GM21619 (cell line): ENCODE measurements at regions not wholly inside any gene's neighbourhood (a gene's known extent, or its start where the extent isn't known, plus 50 kb on each side); places are given as distances from the start of the nearest gene placed in this dataset.

ENCODE experiments used
- ATAC-seq: cut with Tn5 transposase; IDR thresholded peaks from one replicate; pipeline ENCODE4 v1.9.1; 2021; ENCODE audit not compliant: unreplicated experiment

- no peak for ATAC-seq
Observed at GRCh38 chr4:185921583-185922555, 109.9 kb upstream of the SORBS2 start.

- no peak for ATAC-seq
Observed at GRCh38 chr4:185924458-185925044, 112.6 kb upstream of the SORBS2 start.

DNA sequence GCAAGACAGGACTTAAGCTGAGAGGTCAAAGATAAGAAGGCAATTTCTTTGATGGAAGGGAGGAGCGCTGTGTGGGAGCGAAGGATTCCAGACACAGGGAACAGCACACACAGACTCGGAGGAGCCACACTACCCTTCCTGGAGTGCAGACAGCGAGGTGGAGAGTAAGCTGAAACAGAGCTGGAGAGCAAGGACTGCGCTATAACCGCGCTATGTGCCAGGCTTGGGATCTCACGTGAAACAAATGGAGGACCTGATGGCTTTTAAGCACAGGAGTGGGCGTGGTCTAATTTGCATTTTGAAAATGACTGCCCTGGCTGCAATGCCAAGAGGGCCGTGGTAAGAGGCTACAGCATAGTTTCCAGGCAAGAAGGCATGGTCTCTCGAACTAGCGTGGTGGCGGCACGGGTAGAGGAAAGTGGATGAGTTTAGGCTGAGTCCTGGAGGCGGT, 113.9 kb upstream of the SORBS2 start:
- no peak for ATAC-seq

GRCh38 chr4:185931375-185931774, 119.4 kb upstream of the SORBS2 start:
- no peak for ATAC-seq

DNA sequence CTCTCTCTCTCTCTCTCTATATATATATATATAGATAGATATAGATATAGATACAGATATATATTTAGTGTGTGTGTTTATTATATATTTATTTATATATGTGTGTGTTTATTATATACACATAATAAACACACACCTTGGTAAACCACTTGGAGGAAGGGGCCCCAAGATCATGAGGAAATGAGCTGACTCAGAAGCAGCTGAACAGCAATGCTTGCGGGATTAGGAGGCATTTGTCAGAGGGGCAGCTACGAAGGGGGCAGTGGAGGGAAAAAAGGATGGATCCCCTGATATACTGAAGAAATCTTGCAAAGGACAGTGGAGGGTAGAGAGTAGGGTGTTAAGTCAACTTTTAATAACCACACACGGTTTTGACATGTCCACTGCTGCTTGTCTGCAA, 120.0 kb upstream of the SORBS2 start:
- ATAC-seq = no peak

- ATAC-seq = no peak
Observed at GRCh38 chr4:185932491-185932890, 120.5 kb upstream of the SORBS2 start.

GRCh38 chr4:185933078-185933581, 121.1 kb upstream of the SORBS2 start:
- ATAC-seq = no peak

- no peak for ATAC-seq
Observed at GRCh38 chr4:185936650-185937376, 124.8 kb upstream of the SORBS2 start.

- ATAC-seq = no peak
Observed at GRCh38 chr4:185938654-185939053, 126.7 kb upstream of the SORBS2 start.

- no peak for ATAC-seq
Observed at GRCh38 chr4:185941461-185941860, 127.5 kb upstream of the TLR3 start.

DNA sequence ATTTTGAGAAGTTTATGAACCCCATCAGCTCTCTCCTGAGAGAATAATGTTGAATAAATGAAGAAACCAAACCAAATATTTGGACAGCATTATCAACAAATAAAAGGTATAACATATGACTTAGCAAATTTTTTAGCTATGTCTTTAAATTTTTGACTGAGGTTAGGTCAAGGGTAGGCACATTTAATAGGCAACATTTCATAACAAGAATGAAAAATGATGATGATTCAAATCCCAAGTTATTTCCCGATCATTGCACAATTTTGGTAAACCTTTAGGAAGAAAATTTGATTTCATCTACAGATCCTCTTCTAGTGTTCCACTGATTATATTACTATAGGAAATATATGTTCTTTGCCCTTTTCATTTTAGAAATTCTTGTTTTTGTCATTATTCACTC, 123.7 kb upstream of the TLR3 start:
- ATAC-seq = no peak

GRCh38 chr4:185945906-185946305, 123.0 kb upstream of the TLR3 start:
- ATAC-seq = peak; percentile 85

DNA sequence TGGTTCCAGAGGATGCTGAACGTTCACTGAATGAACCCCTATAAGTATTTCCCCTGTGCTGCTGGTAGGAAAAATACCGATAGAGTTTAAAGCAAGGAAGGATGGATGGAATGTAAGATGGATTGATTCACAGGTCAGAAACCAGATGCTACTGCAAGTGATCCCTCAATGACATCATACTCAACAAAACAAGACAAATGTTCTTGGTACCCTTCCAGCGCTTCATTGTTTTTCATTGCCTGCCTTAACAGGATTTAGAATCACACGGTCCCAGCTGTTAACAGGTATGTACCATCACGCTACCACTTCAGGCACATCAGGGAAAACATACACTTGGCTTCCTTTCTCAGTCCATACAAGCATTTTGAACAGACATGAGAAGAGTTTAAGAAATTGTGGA, 118.1 kb upstream of the TLR3 start:
- ATAC-seq = no peak

DNA sequence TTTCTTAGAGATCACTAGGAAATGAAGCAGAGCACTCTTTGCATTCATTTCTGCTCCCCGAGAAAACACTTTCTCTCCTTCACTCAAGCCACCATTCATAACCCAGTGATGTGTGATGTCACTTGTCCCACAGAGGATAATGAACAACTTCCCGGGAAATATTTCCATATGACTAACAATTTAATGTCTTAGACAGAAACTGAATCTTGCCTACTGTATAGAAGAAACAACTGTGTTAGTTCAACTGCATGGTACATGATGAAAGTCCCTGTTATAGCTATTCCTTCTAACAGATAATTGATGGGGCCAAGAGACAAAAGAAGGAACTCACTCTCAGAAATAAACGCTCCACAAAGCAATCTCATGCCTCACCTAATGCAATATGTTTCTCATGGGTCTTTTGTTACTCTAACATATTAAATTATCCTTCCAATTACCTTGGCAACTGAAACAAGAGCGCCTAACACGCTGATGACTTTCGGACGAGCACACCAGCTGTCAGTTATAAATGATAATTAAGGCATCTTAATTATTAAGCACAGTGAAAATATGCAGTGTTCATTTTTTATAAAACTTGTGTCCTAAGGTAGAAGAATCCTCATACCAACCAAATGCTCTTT, 113.7 kb upstream of the TLR3 start:
- no peak for ATAC-seq

DNA sequence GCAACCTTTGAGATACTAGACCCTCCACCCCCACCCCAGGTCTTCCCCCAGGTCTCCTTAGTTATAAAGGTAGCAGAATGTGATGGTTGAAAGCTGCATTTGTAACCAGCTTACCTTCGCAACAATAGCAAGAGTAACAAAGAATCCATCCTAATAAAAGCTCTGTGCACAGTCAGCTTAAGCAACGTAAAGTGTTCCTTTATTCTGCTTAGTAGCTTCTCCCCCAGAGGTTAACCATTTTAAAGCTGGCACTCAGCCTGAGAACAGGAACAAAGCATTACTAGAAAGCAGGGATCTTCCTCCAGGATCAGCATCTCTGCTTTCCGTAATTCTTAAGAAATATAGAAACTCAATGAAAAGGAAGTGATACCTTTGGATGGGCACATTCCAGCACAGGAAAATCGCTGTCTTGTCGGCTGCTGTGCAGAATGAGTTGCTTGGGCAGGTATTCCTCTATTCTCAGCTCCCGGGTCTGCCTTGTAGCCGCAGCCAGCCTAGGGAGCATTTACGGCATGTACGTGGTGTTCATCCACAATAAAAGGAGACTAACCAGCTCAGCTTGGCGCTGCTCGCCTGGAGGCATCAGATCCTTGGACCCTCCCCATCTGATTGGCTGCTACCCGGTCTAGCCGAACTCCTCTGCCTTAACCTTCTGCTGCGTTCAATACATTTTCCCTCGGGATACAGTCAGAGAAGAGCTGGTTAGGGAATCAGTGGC, 113.0 kb upstream of the TLR3 start:
- no peak for ATAC-seq

GRCh38 chr4:185956544-185956940, 112.4 kb upstream of the TLR3 start:
- no peak for ATAC-seq

GRCh38 chr4:185958094-185958747, 110.7 kb upstream of the TLR3 start:
- no peak for ATAC-seq

GRCh38 chr4:185965426-185966384, 103.3 kb upstream of the TLR3 start:
- ATAC-seq = peak; percentile 86

- ATAC-seq = no peak
Observed at GRCh38 chr4:185966549-185966948, 102.4 kb upstream of the TLR3 start.
